Stimulated activated CD4-positive, alpha-beta T cell treated with anti-CD3 and anti-CD28 coated beads, Interleukin-1b, Interleukin-23, amount 100 ng/mL, for 48 hours (primary cell): ENCODE measurements at regions not wholly inside any gene's neighbourhood (a gene's known extent, or its start where the extent isn't known, plus 50 kb on each side); places are given as distances from the start of the nearest gene placed in this dataset.
"Not testable (repeated sequence)": the region's sequence is repeated elsewhere in the genome, so short reads cannot be mapped to it uniquely, and the experiment has no call there.

Experiments
- DNase-seq: peaks from one replicate; pipeline ENCODE4 v3.0.0-alpha.2; 2020

DNA sequence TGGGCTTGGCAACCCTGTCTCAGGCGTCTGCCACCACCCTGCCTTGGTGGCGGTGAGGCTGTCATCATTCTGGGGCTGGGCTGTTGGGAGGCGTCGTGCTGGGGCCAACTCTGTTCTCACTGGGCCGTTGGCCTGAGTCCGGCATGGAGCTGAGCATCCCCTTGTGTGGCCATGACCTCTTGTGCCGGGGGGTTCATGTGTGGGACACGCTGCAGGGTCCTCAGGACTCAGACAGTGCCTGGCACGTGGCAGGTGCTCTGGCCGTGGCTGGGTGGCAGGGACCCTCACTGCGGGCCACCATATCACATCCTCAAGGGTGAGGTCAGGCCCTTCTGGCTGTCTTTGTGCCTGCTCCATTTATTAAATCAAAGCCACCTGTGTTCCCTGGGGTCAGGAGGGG, 197.4 kb downstream of the BANP start:
- not testable (repeated sequence) for DNase-seq

DNA sequence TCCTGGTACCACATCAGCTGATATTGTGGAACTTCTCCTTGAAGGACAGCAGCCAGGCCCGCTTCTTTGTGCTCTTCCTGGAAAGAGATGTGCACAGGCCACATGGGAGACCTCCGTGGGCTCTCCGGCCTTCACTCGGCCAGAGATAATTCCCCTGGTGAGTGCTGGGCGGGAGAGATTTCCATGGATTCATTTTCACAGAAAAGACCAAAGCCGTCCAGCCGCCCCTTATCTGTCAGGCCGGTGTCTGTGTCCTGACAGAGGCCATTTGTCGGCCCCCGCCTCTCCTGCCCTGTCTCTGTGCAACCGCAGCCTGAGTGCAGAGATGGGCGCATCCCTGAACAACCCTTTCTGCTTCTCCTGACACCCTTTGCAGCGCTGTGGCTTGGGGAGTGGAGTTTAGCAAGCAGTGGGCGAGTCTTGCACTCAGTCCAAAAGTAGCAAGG, 197.9 kb downstream of the BANP start:
- not testable (repeated sequence) for DNase-seq

DNA sequence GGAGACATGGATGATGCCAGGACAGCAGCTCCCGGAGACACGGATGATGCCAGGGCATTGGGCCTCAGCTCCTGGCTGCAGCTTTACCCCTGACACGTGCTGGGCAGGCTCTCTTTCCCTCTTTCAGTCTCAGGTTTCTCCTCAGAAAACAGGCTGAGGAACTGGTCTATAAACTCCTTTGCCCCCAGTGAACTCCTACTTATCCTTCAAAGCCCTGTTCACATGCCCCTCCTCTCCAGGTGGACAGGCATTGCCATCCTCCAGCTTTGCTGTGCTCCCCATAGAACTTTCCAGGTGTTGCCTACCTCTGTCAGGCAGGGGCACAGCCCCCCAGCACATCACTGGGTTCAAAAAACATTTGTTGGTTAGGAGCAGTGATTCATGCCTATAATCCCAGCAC, 198.4 kb downstream of the BANP start:
- DNase-seq: not testable (repeated sequence)

DNA sequence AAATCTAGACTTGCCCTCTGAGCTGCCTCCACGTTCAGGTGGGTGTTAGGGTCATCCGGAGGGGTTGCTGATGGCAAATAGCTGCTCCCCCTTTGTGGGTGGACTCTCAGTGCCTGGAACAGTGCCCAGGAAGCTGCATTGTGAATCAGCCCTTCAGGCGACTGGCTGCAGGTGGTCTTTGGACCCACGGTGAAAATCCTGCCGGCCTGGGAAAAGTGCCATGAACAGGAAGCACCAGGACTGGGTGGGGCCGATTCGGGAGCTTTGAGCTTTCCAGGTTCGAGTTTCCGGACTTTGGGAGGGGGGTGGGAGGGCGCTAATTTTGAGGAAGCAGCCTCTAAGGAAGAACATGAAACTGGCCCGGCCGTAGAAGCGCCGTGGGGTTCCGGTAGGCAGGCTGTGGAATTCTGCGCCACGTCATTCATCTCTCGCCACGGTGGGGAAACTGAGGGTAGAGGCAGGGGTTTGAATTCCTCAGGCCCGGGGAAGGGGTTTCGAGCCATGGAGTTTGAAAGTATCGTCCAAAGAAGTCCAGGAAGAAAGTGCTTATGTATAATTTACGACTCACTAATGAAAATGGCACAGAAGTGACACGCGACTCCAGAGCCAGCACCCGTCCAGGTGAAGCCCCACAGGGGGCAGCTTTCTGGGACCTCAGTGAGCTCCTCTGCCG, 199.4 kb downstream of the BANP start:
- DNase-seq: not testable (repeated sequence)

DNA sequence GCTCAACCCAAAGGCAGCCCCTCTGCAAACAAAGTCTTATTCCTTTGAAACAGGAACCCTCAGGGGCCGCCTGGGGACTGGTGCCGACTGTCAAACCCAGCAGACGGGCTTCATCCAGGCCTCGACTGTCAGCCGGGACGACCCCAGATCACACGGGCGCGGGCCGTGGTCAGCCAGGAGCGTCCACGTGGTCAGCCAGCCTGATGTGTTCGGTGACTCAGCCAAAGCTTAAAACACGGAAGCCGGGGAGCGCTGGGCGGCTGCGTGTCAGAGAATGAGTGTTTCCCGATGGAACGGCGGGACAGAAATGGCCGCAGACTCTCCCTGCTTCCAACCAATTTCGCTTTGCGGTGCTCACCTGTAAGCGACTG, 199.9 kb downstream of the BANP start:
- DNase-seq: not testable (repeated sequence)

DNA sequence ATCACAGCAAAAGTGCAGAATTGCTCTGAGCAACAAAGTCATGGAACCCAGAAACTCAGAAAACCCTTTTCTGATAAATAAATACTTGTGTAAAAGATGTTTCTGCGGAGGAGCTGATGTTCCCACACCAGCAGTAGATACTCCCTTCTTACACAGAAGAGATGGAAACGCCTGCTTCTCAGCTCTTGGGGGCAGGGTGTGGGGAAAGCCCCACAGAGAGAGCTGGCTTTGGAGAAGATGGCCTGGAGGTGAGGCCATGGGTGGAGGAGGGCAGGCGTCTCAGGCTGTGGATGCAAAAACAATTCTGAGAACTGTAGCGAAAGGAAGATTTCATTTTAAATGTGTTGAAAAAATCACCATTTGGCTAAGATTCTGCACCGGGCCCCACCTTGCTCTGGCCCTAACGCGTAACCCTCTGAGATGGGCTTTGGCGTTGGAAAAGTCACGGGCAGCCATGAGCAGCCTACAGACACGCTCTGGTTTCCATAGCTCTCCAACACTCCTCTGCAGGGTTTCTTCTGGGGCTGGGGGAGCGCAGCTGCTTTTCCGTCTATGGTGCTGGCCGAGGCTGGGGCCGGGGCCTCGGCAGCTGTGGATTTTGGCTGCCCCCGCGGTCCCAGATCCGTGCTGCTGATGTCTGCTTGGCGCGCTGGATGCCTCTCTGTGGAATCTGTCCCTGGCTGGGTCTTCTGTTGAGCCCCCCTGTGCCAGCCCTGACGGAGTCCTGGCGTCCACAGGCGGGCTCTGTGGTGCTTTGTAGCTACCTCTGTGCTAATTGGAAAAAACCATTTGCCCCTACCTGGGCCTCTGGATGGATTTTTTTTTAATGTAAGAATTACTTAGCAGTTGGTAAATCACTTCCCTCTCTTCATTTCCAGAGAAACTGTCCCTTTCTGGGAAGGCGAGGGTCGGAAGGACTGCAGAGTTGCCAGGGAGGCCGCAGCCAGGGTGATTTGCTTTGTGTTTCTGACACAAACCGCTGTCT, 200.9 kb downstream of the BANP start:
- DNase-seq: not testable (repeated sequence)

DNA sequence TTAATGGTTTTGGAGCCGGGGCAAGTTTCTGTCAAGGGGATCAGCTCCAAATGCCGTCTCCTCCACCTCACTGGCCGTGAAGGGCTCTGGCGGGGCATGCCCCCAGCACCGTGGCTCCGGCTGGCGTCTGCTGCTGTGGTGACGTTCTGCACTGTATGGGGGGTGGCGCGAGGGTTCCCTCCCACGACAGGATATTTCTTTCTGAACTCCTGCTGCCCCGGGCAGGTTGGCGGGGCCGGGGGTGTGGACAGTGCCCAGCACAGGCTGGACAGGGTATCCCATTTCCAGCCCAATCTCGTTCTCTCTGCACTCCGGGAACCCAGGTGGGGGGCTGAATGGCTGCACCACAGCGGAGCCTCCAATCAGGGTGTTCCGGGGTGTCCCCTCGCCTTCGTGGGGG, 201.6 kb downstream of the BANP start:
- DNase-seq: not testable (repeated sequence)

DNA sequence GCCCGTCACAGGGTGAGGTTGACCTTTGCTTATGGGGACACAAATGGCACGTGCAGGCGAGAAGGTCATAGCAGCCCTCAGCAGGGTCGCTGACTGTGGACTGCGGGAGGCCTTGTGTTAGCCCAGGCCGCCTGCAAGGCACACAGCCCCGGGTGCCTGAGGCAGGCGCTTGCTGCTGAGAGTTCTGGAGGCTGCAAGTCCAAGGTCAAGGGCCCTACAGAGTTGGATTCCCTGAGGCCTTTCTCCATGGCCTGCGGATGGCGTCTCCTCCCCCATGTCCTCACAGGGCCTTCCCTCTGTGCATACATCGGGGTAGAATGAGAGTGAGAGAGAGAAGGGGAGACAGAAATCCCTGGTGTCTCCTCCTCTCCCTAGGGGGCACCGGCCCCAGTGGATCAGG, 202.3 kb downstream of the BANP start:
- DNase-seq: not testable (repeated sequence)

DNA sequence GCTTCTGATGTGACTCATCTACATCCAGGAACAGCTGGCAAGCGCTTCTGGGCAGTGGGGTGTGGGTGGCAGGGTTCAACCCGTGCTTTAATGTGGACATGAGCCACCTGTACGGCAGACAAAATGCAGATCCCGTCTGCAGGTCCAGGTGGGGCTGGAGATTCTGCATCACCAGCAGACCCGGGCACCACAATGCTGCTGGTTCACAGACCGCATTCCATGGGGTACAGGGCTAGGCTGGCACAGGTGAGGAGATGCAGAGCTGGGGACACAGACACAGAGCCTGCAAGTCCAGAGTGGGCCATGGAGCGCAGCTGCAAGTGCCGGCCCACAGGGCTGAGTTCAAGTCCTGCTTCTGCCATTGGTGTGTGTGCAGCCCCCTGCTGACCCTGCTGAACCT, 203.7 kb downstream of the BANP start:
- not testable (repeated sequence) for DNase-seq

DNA sequence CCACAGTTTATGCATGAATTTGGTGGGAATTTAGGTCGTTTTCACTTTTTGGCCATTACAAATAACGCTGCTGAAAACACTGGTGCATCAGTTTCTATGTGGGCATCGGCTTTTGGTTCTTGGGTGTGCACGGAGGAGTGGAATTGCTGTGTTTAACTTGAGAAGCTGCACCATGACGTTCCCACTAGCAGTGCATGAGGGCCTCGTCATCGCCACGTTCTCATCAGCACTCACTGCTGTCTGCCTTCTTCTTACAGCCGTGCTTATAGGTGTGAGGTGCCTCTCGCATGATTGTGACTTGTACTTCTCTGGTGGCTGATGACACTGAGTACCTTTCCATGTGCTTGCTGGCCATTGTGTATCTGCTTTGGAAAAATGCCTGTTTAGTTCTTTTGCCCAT, 204.4 kb downstream of the BANP start:
- DNase-seq: not testable (repeated sequence)

DNA sequence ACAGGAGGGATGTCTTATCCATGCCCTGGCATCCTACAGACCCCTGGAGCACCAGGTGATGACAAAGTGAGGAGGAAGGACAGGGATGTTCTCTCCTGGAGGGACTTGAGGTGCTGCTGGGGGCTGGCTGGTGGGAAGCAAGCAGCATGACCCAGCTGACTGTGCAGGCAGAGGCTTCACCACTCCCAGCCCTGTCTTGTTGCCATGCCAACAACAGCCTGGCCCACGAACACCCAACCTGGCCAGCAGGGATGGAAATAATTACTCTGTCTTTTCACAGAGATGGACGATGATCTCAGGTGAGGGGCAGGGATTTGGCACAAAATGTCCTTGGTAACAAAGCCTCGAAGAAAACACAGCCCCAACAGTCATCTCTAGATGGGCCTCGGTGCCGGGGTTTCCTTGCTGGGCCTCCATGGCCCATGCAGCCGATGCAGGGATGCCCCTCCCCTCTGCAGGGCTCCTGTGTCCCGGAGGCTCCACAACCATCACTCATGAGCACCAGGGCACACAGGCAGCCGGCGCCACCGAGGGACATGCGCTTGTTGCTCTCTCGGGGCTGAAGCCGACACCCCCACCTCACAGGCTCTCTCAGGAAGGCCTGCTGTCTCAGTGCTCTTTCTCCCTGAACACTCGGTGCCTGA, 205.5 kb downstream of the BANP start:
- DNase-seq: not testable (repeated sequence)

DNA sequence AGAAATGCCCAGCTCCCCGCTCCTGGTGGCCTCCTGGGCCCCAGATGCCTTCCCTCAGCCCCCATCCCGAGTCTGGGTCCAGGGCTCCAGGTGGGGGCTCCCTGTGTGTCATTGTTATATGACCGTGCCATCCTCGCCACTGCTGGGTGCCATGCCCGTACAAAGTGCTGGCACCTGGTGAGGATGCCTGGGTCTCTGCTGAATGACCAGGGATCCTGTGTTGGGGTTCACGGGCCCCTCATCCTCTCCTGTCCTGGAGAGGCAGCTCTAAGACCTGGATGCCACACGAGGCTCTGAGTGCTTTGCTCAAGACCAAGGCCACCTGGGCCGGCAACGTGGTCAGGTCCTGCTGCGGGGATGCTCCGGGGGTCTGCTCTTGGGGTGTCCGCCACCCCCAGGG, 206.5 kb downstream of the BANP start:
- not testable (repeated sequence) for DNase-seq

DNA sequence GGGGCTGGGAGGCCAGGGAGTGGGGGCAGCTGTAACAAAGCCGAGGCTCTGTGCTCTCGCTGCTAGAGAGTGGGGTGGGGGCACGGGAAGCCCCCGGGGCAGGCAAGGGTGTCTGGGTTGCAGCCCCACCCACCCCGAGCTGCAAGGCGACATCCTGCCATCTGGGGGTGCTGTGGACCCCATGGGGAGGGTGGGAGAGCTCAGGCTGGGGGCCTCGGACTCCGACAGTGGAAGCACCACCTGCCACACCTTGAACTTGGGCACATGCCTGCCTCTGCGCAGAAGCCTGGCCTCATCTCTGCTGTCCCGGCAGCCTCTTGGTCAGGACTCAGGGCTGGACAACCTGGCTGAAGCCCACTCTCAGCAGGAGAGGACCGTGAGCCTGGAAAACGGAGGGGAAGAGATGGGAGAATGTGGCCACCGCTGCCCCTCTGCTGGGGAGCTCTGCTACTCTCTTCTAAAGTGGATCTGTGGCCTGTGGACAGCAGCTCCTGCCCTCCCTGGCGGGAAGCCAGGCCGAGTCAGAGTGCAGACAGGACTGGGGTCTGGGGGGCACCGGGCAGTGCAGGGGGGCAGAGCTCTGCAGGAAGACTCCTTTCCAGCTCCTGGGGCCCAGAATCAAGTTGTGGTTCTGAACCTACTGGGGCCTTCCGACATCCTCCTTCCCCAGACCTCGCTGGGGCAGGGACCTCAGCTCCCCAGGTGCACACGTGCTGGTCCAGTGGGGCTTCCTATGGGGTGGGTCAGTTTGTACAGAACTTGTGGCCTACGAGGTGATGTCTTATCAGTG, 207.2 kb downstream of the BANP start:
- not testable (repeated sequence) for DNase-seq

DNA sequence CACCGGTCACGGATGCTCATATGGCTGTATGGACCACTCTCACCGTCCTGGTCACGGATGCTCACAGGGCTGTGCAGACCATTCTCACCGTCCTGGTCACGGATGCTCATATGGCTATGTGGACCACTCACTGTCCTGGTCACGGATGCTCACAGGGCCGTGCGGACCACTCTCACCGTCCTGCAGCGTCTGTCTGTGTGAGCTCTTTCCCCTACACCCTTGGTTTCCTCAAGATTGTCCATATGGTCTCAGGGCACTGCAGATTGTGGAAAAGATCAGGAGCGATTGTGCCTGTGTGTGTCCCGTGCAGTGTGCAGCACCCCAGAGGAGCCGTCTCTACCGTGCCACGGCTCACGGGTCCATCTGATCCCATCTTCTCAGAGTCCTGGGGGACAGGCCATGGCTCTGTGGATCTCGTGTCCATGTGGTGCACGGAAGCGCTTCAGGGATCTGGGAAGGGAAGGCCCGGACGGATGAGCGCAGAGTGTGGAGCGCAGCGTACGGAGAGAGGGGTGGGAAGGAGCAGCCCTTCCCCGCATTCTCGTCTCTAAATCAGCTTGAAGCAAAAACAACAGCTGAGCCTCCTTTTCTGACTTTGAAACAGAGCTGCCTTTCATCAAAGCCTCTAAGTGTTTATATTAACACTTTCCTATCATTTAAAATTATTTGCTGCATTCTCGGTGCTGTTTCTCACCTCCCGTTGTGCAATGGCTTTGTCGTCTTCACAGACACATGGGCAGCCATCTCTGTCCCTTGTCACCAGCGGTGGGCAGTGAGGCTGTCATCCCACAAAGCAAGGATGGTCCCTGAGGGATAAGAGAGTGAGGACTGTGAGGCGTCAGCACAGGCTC, 208.0 kb downstream of the BANP start:
- DNase-seq: not testable (repeated sequence)

DNA sequence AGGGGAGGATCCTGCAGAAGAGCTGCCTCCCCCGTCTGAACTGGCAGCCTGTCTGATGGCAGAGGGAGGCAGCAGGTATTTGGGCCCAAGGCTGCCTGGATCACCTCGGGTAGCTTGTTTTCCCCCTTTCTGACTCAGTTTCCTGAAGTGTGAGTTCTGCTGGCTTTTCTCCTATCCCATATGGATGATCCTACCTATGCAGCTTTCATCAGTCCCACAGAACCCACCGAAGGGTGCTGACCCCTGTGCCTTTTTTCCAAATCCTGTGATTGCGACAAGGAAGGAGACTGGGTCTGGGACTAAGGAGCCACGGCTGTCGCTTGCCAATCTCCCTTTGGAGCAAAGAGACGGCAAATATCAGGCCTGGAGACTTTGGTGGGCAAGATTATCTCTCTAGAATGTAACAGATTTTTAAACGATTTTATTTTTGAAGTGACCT, 208.7 kb downstream of the BANP start:
- not testable (repeated sequence) for DNase-seq

DNA sequence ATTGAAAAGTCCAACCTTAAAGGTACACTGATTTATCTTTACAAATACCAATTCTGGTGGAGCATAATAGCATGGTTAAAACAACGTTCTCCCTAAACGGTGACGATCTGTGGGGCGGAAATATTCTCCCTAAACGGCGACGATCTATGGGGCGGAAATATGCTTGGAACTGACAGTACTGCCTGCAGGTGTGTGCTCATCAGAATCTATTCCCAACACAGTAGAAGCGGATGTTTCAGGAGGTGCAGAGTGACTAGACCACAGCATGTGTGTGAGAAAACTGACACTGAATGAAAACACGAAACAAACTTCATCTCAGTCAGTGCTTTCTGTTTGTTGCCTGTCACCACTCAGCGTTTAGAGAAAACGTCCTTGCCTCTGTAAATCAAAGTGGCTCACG, 210.0 kb downstream of the BANP start:
- DNase-seq: not testable (repeated sequence)

DNA sequence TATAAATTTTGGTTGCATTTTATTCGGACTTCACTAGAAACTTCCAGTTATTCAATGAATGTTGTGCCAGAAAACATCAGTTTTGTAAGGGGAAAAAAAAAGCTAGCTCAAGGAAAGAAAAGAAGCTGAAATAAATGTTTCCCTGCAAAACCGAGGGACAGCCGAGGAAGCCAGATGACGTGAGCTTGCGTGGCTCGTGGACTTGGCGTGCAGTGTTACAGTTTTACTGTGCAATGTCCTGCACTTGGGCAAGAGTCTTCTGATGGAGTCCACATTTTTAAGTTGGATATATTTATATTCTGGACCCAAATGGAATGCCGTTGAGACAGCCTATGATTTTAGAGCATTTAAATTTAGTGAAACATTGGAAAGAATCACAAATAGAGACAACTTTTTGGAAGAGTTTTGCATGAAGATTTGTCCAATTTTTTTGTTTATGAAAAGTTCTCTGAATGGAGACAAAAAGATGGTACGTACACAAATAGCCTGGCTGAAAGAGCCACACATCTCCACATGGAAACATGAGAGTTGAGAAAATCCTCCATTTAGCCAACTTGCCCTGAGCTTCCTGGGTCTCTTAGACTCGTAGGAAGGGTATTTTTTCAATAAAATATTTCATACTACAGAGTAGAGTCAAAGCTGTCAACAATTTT, 210.5 kb downstream of the BANP start:
- not testable (repeated sequence) for DNase-seq

DNA sequence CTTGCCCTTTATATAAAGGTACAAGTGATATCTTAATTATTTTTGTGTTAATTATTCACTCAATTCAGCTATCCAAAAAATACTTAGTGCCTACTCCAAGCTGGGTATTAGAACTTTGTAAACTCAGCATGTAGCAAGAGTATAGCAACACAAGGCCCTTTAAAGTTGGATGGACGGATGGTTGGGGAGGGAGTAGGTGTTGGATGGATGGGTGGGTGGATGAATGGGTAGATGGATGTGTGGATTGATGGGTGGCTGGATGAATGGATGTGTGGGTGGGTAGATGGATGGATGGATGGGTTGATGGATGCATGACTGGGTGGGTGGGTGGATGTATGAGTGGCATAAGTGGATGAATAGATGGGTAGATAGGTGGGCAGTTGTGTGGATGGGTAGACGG, 211.5 kb downstream of the BANP start:
- not testable (repeated sequence) for DNase-seq

DNA sequence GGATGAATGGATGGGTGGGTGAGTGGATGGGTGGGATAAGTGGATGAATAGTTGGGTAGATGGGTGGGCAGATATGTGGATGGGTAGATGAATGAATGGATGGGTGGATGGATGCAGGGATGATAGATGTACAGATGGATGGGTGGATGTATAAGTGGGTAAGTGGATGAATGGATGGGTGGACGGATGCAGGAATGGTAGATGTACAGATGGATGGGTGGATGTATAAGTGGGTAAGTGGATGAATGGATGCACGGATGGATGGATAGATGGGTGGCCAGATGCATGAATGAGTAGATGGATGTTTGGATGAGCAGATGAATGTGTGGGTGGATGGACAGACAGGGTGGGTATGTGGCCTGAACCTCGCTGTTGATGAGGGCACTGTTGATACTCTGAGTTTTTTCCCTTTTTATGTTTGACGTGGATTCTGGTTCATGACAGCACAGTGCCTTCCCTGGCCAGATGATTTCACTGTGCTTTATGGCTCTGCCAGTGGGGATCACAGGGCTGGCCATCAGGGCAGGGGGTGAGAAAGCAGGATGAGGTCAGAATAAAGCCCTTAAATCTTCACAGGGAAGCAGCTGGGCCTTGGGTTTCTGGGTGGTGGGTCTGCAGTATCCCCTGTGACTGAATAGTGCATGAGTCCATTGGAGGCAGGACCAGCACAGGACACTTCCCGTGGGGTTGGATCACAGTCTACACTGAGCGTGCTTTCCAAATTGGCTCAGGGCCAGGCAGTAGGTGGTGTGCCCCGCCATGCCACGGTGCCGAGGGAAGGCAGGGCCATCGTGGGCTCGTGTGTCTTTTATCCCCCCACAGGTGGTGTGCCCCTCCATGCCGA, 213.2 kb downstream of the BANP start:
- not testable (repeated sequence) for DNase-seq

DNA sequence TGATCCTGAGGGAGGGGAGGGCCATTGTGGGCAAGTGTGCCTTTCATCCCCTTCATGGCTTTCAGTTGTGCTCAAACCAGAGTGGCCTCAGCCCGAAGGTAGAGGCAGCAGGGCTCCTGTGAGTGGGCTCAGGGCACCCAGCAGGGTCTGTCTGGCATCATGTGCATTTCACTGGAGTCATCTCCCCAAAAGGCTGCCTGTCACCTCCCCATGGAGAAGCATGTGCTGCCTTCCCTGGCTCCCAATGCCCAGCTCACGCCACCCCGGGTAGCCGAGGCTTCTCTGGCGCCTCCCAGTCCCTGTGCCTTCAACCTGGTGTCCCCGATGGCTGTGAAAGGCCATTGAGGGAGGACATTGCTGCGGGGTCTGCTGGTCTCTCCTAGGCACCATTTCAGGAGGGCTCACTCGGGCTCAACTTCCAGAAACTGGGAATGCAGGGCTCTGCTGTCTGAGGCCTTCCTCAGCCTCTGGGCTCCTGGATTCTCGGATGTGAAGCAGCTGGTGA, 213.9 kb downstream of the BANP start:
- DNase-seq: not testable (repeated sequence)
